ENCODE measurements at regions not wholly inside any gene's neighbourhood (a gene's known extent, or its start where the extent isn't known, plus 50 kb on each side); places are given as distances from the start of the nearest gene placed in this dataset.

DNA sequence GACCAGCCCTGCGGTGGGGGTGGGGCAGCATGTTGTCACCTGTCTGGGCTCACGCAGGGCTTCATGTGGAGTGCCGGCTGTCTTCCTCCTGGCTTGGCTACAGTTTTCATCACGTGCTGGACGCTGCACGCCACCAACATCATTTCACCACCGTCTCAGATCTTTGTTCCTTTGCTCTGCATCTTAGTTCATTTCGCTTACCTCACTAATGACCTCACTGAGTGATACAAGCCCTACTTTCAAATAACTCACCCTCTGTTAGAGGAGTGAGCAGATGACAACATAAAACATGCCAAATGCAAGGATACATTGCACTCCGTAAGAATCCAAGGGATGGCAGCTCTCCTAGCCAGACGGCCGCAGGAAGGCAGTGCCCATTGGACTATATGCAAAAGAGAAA, 527.5 kb downstream of the GALR1 start:
- no peak overlapping the region for H3K4me3 ChIP-seq (ENCODE audit: low read length)
- no peaks in the 10 kb centered on the region for H3K4me1 ChIP-seq (ENCODE audit: insufficient read depth, low read length)
- H3K27me3 ChIP-seq (ENCODE audit: insufficient read depth, low read length) = no peaks in the 10 kb centered on the region
- no peak overlapping the region for H3K27ac ChIP-seq (ENCODE audit: low read length)
- no peak overlapping the region for H3K9ac ChIP-seq (ENCODE audit: low read depth, low read length)
- H3K9me3 ChIP-seq (ENCODE audit: insufficient read depth, low read depth, low read length) = no peaks in the 10 kb centered on the region
- H3K36me3 ChIP-seq (ENCODE audit: insufficient read depth, low read depth, low read length) = no peaks in the 10 kb centered on the region

DNA sequence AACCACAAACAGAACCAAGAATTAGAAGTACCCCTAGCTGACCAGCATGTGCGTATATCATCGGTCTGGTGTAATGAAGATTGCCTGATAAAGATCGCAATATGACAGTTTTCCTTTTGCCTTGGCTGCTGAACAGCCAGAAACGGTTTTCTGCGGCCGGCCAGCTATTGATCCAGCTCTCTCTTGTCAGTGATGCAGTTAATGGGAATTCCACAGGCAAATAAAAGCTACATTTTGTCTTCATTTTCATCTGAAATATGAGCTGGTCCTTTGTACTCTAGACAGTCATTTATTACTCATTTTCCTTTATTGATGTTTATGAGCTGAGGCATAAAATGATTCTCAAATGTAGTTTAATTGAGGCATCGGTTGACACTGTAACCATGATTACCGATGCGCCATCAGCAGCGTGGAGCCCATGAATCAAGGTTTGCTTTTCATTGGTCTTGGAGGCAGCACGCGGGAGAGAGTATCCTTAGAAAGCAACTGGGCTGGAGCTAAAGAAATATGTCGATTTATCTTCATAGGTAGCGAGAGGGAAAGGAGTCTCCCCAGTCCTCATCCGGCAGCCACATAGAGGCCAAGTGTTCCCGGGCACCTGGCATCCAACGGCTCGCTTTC, 535.2 kb downstream of the GALR1 start:
- Histone ChIP-seq H3K9ac (ENCODE audit: low read depth, low read length) (no peak overlapping the region), H3K27me3 (ENCODE audit: insufficient read depth, low read length) (no peaks in the 10 kb centered on the region), H3K9me3 (ENCODE audit: insufficient read depth, low read depth, low read length) (no peaks in the 10 kb centered on the region), H3K4me1 (ENCODE audit: insufficient read depth, low read length) (no peaks in the 10 kb centered on the region), H3K27ac (ENCODE audit: low read length) (no peak overlapping the region), H3K4me3 (ENCODE audit: low read length) (no peak overlapping the region), H3K36me3 (ENCODE audit: insufficient read depth, low read depth, low read length) (no peaks in the 10 kb centered on the region)

GRCh38 chr18:77785415-77785975, 535.8 kb downstream of the GALR1 start:
- no peak overlapping the region for H3K27ac ChIP-seq (ENCODE audit: low read length)
- H3K4me1 ChIP-seq (ENCODE audit: insufficient read depth, low read length) = no peaks in the 10 kb centered on the region
- no peaks in the 10 kb centered on the region for H3K36me3 ChIP-seq (ENCODE audit: insufficient read depth, low read depth, low read length)
- H3K9ac ChIP-seq (ENCODE audit: low read depth, low read length) = no peak overlapping the region
- no peaks in the 10 kb centered on the region for H3K27me3 ChIP-seq (ENCODE audit: insufficient read depth, low read length)
- H3K9me3 ChIP-seq (ENCODE audit: insufficient read depth, low read depth, low read length) = no peaks in the 10 kb centered on the region
- H3K4me3 ChIP-seq (ENCODE audit: low read length) = no peak overlapping the region

DNA sequence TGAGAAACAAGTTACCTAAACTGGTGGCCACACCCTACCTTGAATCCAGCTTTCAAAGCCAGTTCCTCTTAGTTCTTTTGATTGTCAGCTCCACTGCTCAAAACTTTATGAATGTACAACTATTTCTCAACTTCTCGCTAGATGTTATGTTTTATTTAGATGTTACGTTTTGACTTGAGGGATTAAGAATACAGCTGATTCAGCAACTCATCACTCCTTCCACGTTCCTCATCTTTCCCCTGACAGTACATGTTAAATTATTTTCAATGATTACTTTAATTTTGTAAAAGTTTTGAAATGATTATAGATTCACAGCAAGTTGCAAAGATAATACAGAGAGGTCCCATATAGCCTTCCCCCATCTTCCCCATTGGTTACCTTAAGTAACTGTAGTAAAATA, 553.4 kb downstream of the GALR1 start:
- Histone ChIP-seq H3K4me1 (ENCODE audit: insufficient read depth, low read length) (no peaks in the 10 kb centered on the region), H3K27me3 (ENCODE audit: insufficient read depth, low read length) (no peaks in the 10 kb centered on the region), H3K27ac (ENCODE audit: low read length) (no peak overlapping the region), H3K9me3 (ENCODE audit: insufficient read depth, low read depth, low read length) (no peaks in the 10 kb centered on the region), H3K9ac (ENCODE audit: low read depth, low read length) (no peak overlapping the region), H3K4me3 (ENCODE audit: low read length) (no peak overlapping the region), H3K36me3 (ENCODE audit: insufficient read depth, low read depth, low read length) (no peaks in the 10 kb centered on the region)

GRCh38 chr18:77804382-77804781, 554.7 kb downstream of the GALR1 start:
- Histone ChIP-seq H3K27me3 (ENCODE audit: insufficient read depth, low read length) (no peaks in the 10 kb centered on the region), H3K27ac (ENCODE audit: low read length) (no peak overlapping the region), H3K9me3 (ENCODE audit: insufficient read depth, low read depth, low read length) (no peaks in the 10 kb centered on the region), H3K4me3 (ENCODE audit: low read length) (no peak overlapping the region), H3K36me3 (ENCODE audit: insufficient read depth, low read depth, low read length) (no peaks in the 10 kb centered on the region), H3K9ac (ENCODE audit: low read depth, low read length) (no peak overlapping the region), H3K4me1 (ENCODE audit: insufficient read depth, low read length) (no peaks in the 10 kb centered on the region)

DNA sequence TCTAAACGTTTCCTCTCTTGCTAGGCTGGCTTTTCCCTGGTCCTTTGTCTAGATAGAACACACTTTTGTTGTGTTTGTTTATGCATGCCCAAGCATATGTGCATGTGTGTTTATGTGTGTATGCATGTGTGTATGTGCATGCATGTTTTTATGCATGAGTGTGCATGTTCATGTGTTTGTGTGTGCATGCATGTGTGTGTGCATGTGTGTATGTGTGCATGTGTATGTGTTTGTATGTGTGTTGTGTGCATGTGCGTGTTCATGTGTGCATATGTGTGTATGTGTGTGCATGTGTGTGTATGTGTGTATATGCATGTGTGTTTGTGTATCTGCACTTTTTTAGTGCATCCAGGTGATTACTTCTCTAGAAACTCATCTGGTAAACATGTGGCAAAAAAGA, 558.0 kb downstream of the GALR1 start:
- no peak overlapping the region for H3K4me3 ChIP-seq (ENCODE audit: low read length)
- no peaks in the 10 kb centered on the region for H3K27me3 ChIP-seq (ENCODE audit: insufficient read depth, low read length)
- H3K36me3 ChIP-seq (ENCODE audit: insufficient read depth, low read depth, low read length) = no peaks in the 10 kb centered on the region
- H3K27ac ChIP-seq (ENCODE audit: low read length) = no peak overlapping the region
- H3K9ac ChIP-seq (ENCODE audit: low read depth, low read length) = no peak overlapping the region
- no peaks in the 10 kb centered on the region for H3K9me3 ChIP-seq (ENCODE audit: insufficient read depth, low read depth, low read length)
- H3K4me1 ChIP-seq (ENCODE audit: insufficient read depth, low read length) = no peaks in the 10 kb centered on the region

GRCh38 chr18:77811503-77811902, 561.9 kb downstream of the GALR1 start:
- Histone ChIP-seq H3K27me3 (ENCODE audit: insufficient read depth, low read length) (no peaks in the 10 kb centered on the region), H3K4me3 (ENCODE audit: low read length) (no peak overlapping the region), H3K9ac (ENCODE audit: low read depth, low read length) (no peak overlapping the region), H3K4me1 (ENCODE audit: insufficient read depth, low read length) (no peaks in the 10 kb centered on the region), H3K27ac (ENCODE audit: low read length) (no peak overlapping the region), H3K36me3 (ENCODE audit: insufficient read depth, low read depth, low read length) (no peaks in the 10 kb centered on the region), H3K9me3 (ENCODE audit: insufficient read depth, low read depth, low read length) (no peaks in the 10 kb centered on the region)

DNA sequence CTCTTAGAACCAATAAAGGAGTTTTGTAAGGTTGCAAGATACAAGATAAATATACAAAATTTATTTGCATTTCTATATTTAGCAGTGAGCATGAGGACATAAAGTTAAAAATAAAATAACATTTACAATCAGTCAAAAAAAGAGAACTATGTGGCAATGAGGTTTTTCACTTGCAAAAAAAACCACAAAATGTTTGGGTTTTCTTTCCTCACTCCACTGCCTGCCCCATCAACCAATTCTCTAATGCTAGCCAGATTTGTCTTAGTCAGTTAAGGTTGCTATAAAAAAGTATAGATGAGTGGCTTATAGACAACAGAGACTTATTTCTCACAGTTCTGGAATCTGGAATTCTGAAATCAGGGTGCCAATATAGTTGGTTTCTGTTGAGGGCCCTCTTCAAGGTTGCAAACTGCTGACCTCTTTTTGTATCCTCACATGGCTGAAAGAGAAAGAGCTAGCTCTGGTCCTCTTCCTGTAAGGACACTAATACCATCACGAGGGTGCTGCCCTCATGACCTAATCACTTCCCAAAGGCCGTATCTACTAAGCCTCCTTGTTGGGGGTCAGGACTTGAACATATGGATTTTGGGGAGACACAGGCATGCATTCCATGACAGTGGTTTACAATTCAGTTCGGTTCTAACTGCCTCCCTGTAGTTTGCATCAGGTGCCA, 566.2 kb downstream of the GALR1 start:
- Histone ChIP-seq H3K9me3 (ENCODE audit: insufficient read depth, low read depth, low read length) (no peaks in the 10 kb centered on the region), H3K9ac (ENCODE audit: low read depth, low read length) (no peak overlapping the region), H3K27ac (ENCODE audit: low read length) (no peak overlapping the region), H3K4me1 (ENCODE audit: insufficient read depth, low read length) (no peaks in the 10 kb centered on the region), H3K4me3 (ENCODE audit: low read length) (no peak overlapping the region), H3K36me3 (ENCODE audit: insufficient read depth, low read depth, low read length) (no peaks in the 10 kb centered on the region), H3K27me3 (ENCODE audit: insufficient read depth, low read length) (no peaks in the 10 kb centered on the region)

GRCh38 chr18:77818328-77818727, 568.7 kb downstream of the GALR1 start:
- Histone ChIP-seq H3K36me3 (ENCODE audit: insufficient read depth, low read depth, low read length) (no peaks in the 10 kb centered on the region), H3K27me3 (ENCODE audit: insufficient read depth, low read length) (no peaks in the 10 kb centered on the region), H3K9me3 (ENCODE audit: insufficient read depth, low read depth, low read length) (no peaks in the 10 kb centered on the region), H3K27ac (ENCODE audit: low read length) (no peak overlapping the region), H3K4me1 (ENCODE audit: insufficient read depth, low read length) (no peaks in the 10 kb centered on the region), H3K4me3 (ENCODE audit: low read length) (no peak overlapping the region), H3K9ac (ENCODE audit: low read depth, low read length) (no peak overlapping the region)

DNA sequence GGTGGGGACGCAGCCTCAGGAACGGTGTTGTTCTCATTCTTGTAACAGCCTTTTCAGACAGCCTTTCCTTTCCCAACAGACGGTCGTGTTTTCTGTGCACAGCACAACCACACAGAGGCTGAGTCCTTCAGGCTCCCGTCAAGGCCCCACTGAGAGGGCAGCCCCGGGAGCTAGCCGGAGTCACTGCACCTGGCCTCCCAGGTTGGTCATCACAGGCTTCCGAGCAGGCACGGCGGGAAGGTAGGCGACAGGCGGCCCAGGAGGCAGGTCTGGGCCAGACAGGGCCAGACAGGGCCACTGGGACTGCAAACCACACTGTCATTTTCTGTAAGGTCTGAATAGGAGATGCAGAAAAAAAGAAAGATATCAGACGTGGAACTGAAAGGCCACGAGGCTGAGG, 570.8 kb downstream of the GALR1 start:
- Histone ChIP-seq H3K27ac (ENCODE audit: low read length) (no peak overlapping the region), H3K27me3 (ENCODE audit: insufficient read depth, low read length) (no peaks in the 10 kb centered on the region)

GRCh38 chr18:77821892-77822291, 572.2 kb downstream of the GALR1 start:
- Histone ChIP-seq H3K36me3 (ENCODE audit: insufficient read depth, low read depth, low read length) (no peaks in the 10 kb centered on the region), H3K4me1 (ENCODE audit: insufficient read depth, low read length) (no peaks in the 10 kb centered on the region), H3K27ac (ENCODE audit: low read length) (no peak overlapping the region), H3K9me3 (ENCODE audit: insufficient read depth, low read depth, low read length) (no peaks in the 10 kb centered on the region), H3K9ac (ENCODE audit: low read depth, low read length) (no peak overlapping the region), H3K4me3 (ENCODE audit: low read length) (no peak overlapping the region), H3K27me3 (ENCODE audit: insufficient read depth, low read length) (no peaks in the 10 kb centered on the region)

More for the DNA sequence above, 570.8 kb downstream of the GALR1 start:
- H3K9ac ChIP-seq (ENCODE audit: low read depth, low read length) = no peak overlapping the region
- no peak overlapping the region for H3K4me3 ChIP-seq (ENCODE audit: low read length)
- H3K36me3 ChIP-seq (ENCODE audit: insufficient read depth, low read depth, low read length) = no peaks in the 10 kb centered on the region
- no peaks in the 10 kb centered on the region for H3K4me1 ChIP-seq (ENCODE audit: insufficient read depth, low read length)
- no peaks in the 10 kb centered on the region for H3K9me3 ChIP-seq (ENCODE audit: insufficient read depth, low read depth, low read length)

GRCh38 chr18:77822632-77823031, 573.0 kb downstream of the GALR1 start:
- no peaks in the 10 kb centered on the region for H3K27me3 ChIP-seq (ENCODE audit: insufficient read depth, low read length)
- no peaks in the 10 kb centered on the region for H3K9me3 ChIP-seq (ENCODE audit: insufficient read depth, low read depth, low read length)
- H3K9ac ChIP-seq (ENCODE audit: low read depth, low read length) = no peak overlapping the region
- H3K27ac ChIP-seq (ENCODE audit: low read length) = no peak overlapping the region
- H3K4me1 ChIP-seq (ENCODE audit: insufficient read depth, low read length) = no peaks in the 10 kb centered on the region
- H3K4me3 ChIP-seq (ENCODE audit: low read length) = no peak overlapping the region
- H3K36me3 ChIP-seq (ENCODE audit: insufficient read depth, low read depth, low read length) = no peaks in the 10 kb centered on the region
